GM12872 (cell line): ENCODE measurements at regions not wholly inside any gene's neighbourhood (a gene's known extent, or its start where the extent isn't known, plus 50 kb on each side); places are given as distances from the start of the nearest gene placed in this dataset.

Source experiments
- CTCF ChIP-seq: IDR thresholded peaks from 3 replicates; pipeline ENCODE4 v1.5.1; 2011; ENCODE audit warnings: low read depth, mild to moderate bottlenecking, low read length, moderate library complexity; ENCODE audit not compliant: insufficient read depth

- TF ChIP-seq CTCF, result no peak
These were observed 483.3 kb downstream of the TTLL7 start for GRCh38 chr1:83515578-83516154.

GRCh38 chr1:83512373-83513193, 486.3 kb downstream of the TTLL7 start:
- TF ChIP-seq CTCF, result no peak

DNA sequence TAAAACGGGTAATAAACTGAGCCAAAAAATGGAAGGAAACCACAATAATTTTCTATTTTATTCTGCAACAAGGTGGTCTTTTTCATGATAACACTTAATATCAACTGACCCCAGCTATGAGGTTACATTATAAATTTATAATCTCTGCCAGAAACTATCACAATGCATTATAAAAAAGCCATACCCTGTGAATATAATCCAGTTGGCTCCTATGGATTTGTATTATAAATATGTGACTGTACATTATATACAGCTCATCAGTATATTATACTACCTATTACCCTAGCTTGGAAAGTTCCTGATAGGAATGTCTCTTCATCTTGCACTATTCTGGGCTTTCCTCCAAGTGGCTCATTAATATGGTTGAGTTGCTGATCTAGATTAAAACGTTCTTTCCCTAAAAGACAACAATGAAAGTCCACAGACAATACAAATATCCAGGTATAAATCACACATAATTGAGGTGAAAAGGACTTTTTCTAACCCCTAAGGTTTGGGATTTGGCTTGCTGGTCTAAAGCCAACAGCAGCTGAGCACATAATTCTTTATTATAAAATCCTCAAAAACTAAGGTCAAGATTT, 487.7 kb downstream of the TTLL7 start:
- TF ChIP-seq CTCF, result no peak

DNA sequence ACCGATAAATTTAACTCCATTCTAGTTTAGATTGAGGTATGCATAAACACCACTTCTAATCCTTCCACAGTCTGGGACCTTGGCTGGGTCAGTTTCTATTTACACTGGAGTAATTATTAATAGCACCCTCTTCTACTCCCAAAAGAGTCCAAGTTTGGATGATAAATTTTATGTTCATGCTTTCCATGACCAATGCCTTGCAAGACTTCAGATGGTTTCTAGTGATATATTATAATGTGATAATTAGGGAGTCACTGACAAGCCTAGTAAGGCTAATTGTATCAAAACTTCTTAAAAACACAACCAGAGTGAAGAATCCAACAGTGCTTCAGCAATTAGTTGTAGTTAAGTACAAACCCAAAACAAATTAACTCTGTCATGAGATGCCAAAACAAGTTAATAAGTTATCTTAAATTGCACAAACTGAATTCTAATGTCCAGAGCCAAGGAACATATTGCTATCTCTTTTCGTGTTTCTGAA, 489.6 kb downstream of the TTLL7 start:
- TF ChIP-seq CTCF, result no peak

DNA sequence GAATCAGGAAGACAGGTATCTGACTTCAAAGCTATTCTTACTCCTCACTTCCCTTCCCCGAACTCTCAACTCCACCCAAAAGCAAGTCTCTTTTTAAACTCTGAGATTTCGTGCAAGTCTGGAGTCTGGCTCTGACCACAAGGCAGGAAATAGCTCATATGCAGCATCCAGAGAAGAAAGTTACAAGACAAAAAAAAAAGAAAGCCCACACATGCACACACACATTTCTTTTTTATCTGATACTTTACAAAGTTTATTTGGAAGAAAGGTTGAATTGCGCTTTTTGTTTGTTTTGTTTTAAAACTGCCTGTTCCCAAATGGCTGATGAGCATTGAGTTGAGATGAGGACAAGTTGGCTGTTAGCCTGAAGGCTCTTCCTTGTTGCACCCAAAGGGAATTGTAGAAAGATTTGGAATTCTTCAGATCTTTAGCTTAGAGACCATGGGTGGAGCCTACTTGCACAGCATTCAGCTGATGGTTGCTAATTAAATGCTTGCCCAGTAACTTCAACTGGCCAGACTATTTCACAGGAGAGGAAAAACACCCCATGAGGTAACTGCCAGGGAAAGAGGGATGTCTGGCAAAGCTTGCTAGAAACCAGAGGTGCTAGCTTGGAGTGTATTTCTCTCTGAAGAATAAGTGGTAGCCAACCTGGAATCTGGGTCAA, 490.3 kb downstream of the TTLL7 start:
- no peak for TF ChIP-seq CTCF

- no peak for TF ChIP-seq CTCF
These were observed 493.8 kb downstream of the TTLL7 start for GRCh38 chr1:83505148-83505547.

DNA sequence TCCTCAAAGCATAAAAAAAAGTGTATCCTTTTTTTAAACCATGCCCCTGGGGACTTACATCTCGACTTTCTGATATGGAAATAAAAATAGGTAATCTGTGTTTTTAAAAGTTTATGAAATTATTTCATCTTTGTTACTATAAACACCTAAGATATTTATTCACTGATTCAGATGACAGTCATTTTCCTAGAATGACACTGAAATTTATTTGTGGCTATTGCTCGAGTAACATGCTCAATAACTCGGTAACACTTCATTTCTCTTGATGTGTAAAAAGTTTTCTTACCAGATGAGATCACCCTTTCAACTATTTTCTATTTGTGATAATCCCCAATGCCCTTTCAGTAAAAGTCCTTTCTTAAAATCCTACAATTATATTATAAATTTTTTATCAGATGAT, 495.8 kb downstream of the TTLL7 start:
- TF ChIP-seq CTCF, result no peak
